HG03095 (cell line): ENCODE measurements at regions not wholly inside any gene's neighbourhood (a gene's known extent, or its start where the extent isn't known, plus 50 kb on each side); places are given as distances from the start of the nearest gene placed in this dataset.
"Not testable (repeated sequence)": the region's sequence is repeated elsewhere in the genome, so short reads cannot be mapped to it uniquely, and the experiment has no call there.

Experiments used
- ATAC-seq: cut with Tn5 transposase; IDR thresholded peaks from one replicate; pipeline ENCODE4 v1.9.1; 2021; ENCODE audit warnings: moderate library complexity; ENCODE audit not compliant: unreplicated experiment

GRCh38 chrX:45842207-45842925 lies 641.7 kb upstream of the DIPK2B start:
- no peak for ATAC-seq

- no peak for ATAC-seq
These were observed 639.8 kb upstream of the DIPK2B start for GRCh38 chrX:45840411-45840950.

- no peak for ATAC-seq
These were observed 629.7 kb upstream of the DIPK2B start for GRCh38 chrX:45830343-45830742.

- no peak for ATAC-seq
These were observed 623.8 kb upstream of the DIPK2B start for GRCh38 chrX:45824471-45824870.

- ATAC-seq, result no peak
These were observed 622.9 kb upstream of the DIPK2B start for GRCh38 chrX:45823536-45823935.

- no peak for ATAC-seq
These were observed 621.4 kb upstream of the DIPK2B start for GRCh38 chrX:45822124-45822523.

GRCh38 chrX:45818913-45819312 lies 618.2 kb upstream of the DIPK2B start:
- ATAC-seq, result no peak

GRCh38 chrX:45815441-45815840 lies 614.8 kb upstream of the DIPK2B start:
- no peak for ATAC-seq

GRCh38 chrX:45811326-45811725 lies 610.6 kb upstream of the DIPK2B start:
- no peak for ATAC-seq

- ATAC-seq, result no peak
These were observed 607.1 kb upstream of the DIPK2B start for GRCh38 chrX:45807572-45808425.

- ATAC-seq, result no peak
These were observed 605.9 kb upstream of the DIPK2B start for GRCh38 chrX:45806410-45807121.

- ATAC-seq, result no peak
These were observed 603.6 kb upstream of the DIPK2B start for GRCh38 chrX:45804276-45804675.

GRCh38 chrX:45803383-45803921 lies 602.8 kb upstream of the DIPK2B start:
- ATAC-seq, result no peak

- ATAC-seq, result no peak
These were observed 600.9 kb upstream of the DIPK2B start for GRCh38 chrX:45801554-45801953.

- not testable (repeated sequence) for ATAC-seq
These were observed 600.2 kb upstream of the DIPK2B start for GRCh38 chrX:45800746-45801453.

- no peak for ATAC-seq
These were observed 598.9 kb upstream of the DIPK2B start for GRCh38 chrX:45799576-45799975.

- no peak for ATAC-seq
These were observed 594.9 kb upstream of the DIPK2B start for GRCh38 chrX:45795546-45795945.

GRCh38 chrX:45794995-45795337 lies 594.3 kb upstream of the DIPK2B start:
- no peak for ATAC-seq

- no peak for ATAC-seq
These were observed 593.8 kb upstream of the DIPK2B start for GRCh38 chrX:45794323-45794994.

- no peak for ATAC-seq
These were observed 588.3 kb upstream of the DIPK2B start for GRCh38 chrX:45788941-45789348.
